ENCODE measurements at regions not wholly inside any gene's neighbourhood (a gene's known extent, or its start where the extent isn't known, plus 50 kb on each side); places are given as distances from the start of the nearest gene placed in this dataset.

- intact Hi-C loops (cut with DNase I) = no loop called here
Measured at GRCh38 chr13:60990032-60990733, 425.5 kb downstream of the PCDH20 start.

DNA sequence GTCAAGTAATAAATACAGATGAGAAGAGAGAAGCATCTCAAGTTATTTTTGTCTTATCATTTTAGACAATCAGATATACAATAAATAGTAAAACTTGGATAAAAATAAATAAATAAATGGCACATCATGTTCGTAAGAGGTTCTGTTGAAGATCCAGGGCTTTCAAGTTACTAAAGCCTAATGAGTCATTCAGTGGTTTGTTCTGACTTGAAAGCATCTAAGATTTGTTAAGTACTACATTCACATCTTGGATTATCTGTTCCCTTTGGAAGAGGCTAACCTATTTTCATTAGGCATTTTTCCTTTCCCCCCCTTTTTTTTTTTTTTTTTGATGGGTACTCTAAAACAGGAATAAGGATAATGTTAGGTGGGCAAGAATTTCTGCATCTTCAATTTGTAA, 429.3 kb downstream of the PCDH20 start:
- H3K36me3 ChIP-seq (ENCODE audit: insufficient read depth in 1 of 2, low read depth in 1 of 2) = no peaks in the 10 kb centered on the region
- DNase-seq = no peak
- ATAC-seq = no peak
- H3K9me3 ChIP-seq = no peaks in the 10 kb centered on the region
- 86 to 90% (median 88%) methylated on average over 1 of the region's 1 CpG for WGBS, 3 donors
- H3K27me3 ChIP-seq (ENCODE audit: insufficient read depth in 3 of 3, low read length in 2 of 3) = no peaks in the 10 kb centered on the region
- TF ChIP-seq, protein P1, sequence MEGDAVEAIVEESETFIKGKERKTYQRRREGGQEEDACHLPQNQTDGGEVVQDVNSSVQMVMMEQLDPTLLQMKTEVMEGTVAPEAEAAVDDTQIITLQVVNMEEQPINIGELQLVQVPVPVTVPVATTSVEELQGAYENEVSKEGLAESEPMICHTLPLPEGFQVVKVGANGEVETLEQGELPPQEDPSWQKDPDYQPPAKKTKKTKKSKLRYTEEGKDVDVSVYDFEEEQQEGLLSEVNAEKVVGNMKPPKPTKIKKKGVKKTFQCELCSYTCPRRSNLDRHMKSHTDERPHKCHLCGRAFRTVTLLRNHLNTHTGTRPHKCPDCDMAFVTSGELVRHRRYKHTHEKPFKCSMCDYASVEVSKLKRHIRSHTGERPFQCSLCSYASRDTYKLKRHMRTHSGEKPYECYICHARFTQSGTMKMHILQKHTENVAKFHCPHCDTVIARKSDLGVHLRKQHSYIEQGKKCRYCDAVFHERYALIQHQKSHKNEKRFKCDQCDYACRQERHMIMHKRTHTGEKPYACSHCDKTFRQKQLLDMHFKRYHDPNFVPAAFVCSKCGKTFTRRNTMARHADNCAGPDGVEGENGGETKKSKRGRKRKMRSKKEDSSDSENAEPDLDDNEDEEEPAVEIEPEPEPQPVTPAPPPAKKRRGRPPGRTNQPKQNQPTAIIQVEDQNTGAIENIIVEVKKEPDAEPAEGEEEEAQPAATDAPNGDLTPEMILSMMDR (IDR thresholded peaks at IDR 0.05) = no peak
- no peak overlapping the region for H3K4me3 ChIP-seq
- H3K27ac ChIP-seq = no peak overlapping the region
- no peaks in the 10 kb centered on the region for H3K4me1 ChIP-seq
- intact Hi-C loops (cut with DNase I) = no loop called here

More at GRCh38 chr13:60990032-60990733, 425.5 kb downstream of the PCDH20 start:
- no peak overlapping the region for H3K4me3 ChIP-seq
- H3K36me3 ChIP-seq (ENCODE audit: insufficient read depth in 1 of 2, low read depth in 1 of 2) = no peaks in the 10 kb centered on the region
- no peak for ATAC-seq
- 74 to 84% (median 74%) methylated on average over 4 of the region's 4 CpGs for WGBS, 3 donors
- no peaks in the 10 kb centered on the region for H3K4me1 ChIP-seq
- no peak for DNase-seq
- H3K27ac ChIP-seq = no peak overlapping the region
- no peaks in the 10 kb centered on the region for H3K9me3 ChIP-seq
- TF ChIP-seq, protein P1 (IDR thresholded peaks at IDR 0.05) = no peak
- H3K27me3 ChIP-seq (ENCODE audit: insufficient read depth in 3 of 3, low read length in 2 of 3) = no peaks in the 10 kb centered on the region

- Histone ChIP-seq H3K36me3 (ENCODE audit: insufficient read depth in 1 of 2, low read depth in 1 of 2) (no peaks in the 10 kb centered on the region), H3K27me3 (ENCODE audit: insufficient read depth in 3 of 3, low read length in 2 of 3) (no peaks in the 10 kb centered on the region), H3K4me1 (no peaks in the 10 kb centered on the region), H3K9me3 (no peaks in the 10 kb centered on the region), H3K27ac (no peak overlapping the region), H3K4me3 (no peak overlapping the region)
- no peak for DNase-seq
- no peak for ATAC-seq
- 76 to 84% (median 81%) methylated on average over 3 of the region's 3 CpGs for WGBS, 3 donors
- intact Hi-C loops (cut with DNase I) = no loop called here
- TF ChIP-seq, protein P1 (IDR thresholded peaks at IDR 0.05) = no peak
Measured at GRCh38 chr13:60981407-60981806, 434.2 kb downstream of the PCDH20 start.

DNA sequence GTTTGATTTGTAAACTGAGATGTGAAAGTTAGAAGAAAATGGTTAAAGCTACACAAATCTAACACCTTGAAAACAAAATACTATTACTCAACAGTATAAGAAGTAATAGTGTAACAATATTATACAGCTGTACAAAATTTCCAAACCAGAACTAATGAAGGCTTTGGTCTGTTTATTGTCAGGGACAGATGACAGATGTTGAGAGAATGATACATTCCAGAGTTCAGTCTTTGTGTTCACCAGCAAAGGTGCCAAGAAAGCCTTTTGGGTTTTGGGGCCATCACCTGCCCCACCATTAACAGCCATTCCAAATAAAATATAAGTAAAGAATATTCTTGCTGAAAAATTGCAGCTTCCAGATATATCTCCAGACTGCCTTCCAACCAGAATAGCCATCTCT, 439.3 kb downstream of the PCDH20 start:
- Histone ChIP-seq H3K27ac (no peak overlapping the region), H3K4me3 (no peak overlapping the region), H3K27me3 (ENCODE audit: insufficient read depth in 3 of 3, low read length in 2 of 3) (no peaks in the 10 kb centered on the region), H3K9me3 (no peaks in the 10 kb centered on the region), H3K36me3 (ENCODE audit: insufficient read depth in 1 of 2, low read depth in 1 of 2) (no peaks in the 10 kb centered on the region), H3K4me1 (no peaks in the 10 kb centered on the region)
- TF ChIP-seq, protein P1 (IDR thresholded peaks at IDR 0.05) = no peak
- intact Hi-C loops (cut with DNase I) = no loop called here
- DNase-seq (no peak), ATAC-seq (no peak)

DNA sequence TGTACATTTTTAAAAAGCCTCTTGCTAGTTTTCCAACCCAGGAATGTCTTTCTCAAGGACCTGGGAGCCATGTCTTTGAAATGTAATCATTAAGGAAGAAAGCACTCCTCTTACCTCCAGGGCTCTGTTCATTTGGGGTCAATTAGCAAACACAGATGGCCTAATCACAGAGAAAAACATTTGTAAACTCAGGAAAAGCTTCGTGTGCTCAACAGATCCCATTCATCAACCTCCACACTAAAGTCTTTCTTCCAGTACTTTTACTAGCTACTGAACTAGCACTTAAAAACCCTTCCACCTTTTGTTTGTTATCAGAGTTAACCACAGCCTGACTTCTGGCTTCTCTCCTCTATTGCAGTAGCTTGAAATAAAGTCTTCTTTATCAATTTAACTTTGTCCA, 441.4 kb downstream of the PCDH20 start:
- Histone ChIP-seq H3K4me3 (no peak overlapping the region), H3K27me3 (ENCODE audit: insufficient read depth in 3 of 3, low read length in 2 of 3) (no peaks in the 10 kb centered on the region), H3K36me3 (ENCODE audit: insufficient read depth in 1 of 2, low read depth in 1 of 2) (no peaks in the 10 kb centered on the region), H3K9me3 (no peaks in the 10 kb centered on the region), H3K4me1 (no peaks in the 10 kb centered on the region), H3K27ac (no peak overlapping the region)
- ATAC-seq (no peak), DNase-seq (no peak)
- intact Hi-C loops (cut with DNase I) = no loop called here
- TF ChIP-seq, protein P1 (IDR thresholded peaks at IDR 0.05) = no peak
- 7 to 20% (median 16%) methylated on average over 1 of the region's 1 CpG for WGBS, 3 donors

Data from psoas muscle (tissue), 7 donors.